ENCODE measurements at regions not wholly inside any gene's neighbourhood (a gene's known extent, or its start where the extent isn't known, plus 50 kb on each side); places are given as distances from the start of the nearest gene placed in this dataset.

- H4K20me1 ChIP-seq (replicated peaks; ENCODE audit: control insufficient read depth, extremely low read depth, insufficient read depth, low read length) = no peaks in the 10 kb centered on the region
- TF ChIP-seq MAX (IDR thresholded peaks at IDR 0.05; ENCODE audit: insufficient read depth, insufficient read length) = no peak
- H3K9me1 ChIP-seq (replicated peaks; ENCODE audit: control insufficient read depth, extremely low read depth, insufficient read depth, low read length) = no peaks in the 10 kb centered on the region
- no peak overlapping the region for H3K4me3 ChIP-seq (replicated peaks in 1 of 3; ENCODE audit: insufficient read depth in 1 of 3, low read depth in 1 of 3, low read length in 3 of 3)
- no peak overlapping the region for H3K9ac ChIP-seq (replicated peaks; ENCODE audit: extremely low read depth, insufficient read depth, low read length)
- dilution Hi-C loops (cut with MboI; ENCODE audit: extremely low pct_ligation_motif_present, low sequenced_read_pairs) = no loop called here
- H3K27me3 ChIP-seq (ENCODE audit: control insufficient read depth in 2 of 2, insufficient read depth in 2 of 2, low read length in 2 of 2) = peaks cover 0 to 2% of the 10 kb centered on the region in 2 experiments
- FAIRE-seq = no peak
- ChIA-PET POLR2A (no interaction called here), CTCF (interaction anchor here (0.9 to 1.0 kb wide), 4 partner anchors 9 to 17 kb away, joined by 3 to 4 read pairs (median 3); no protein-coding TSS in a partner anchor)
- no peaks in the 10 kb centered on the region for H3K36me3 ChIP-seq (ENCODE audit: control insufficient read depth in 2 of 2, extremely low read depth in 1 of 2, insufficient read depth in 2 of 2, low read length in 2 of 2)
- H3K4me2 ChIP-seq (ENCODE audit: insufficient read depth, low read length) = no peak overlapping the region
- H3K9me3 ChIP-seq (replicated peaks; ENCODE audit: control insufficient read depth, insufficient read depth, low read length) = no peaks in the 10 kb centered on the region
- intact Hi-C loops (cut with micrococcal nuclease) = no loop called here
- H3K4me1 ChIP-seq (ENCODE audit: control insufficient read depth, extremely low read depth, insufficient read depth, low read length) = no peaks in the 10 kb centered on the region
- no peak overlapping the region for H2AFZ ChIP-seq (ENCODE audit: low read depth, low read length)
- H3K79me2 ChIP-seq (ENCODE audit: control insufficient read depth, insufficient read depth, low read length) = no peaks in the 10 kb centered on the region
- no peak overlapping the region for H3K27ac ChIP-seq (ENCODE audit: insufficient read depth, low read depth, low read length)
- BruUV-seq (replicated peaks) = no TSS peak
- no peak for DNase-seq (ENCODE audit: low read depth, low spot score)
Observed at GRCh38 chr11:95353706-95354105, 122.7 kb upstream of the SESN3 start.

- intact Hi-C loops (cut with micrococcal nuclease) = no loop called here
- Histone ChIP-seq H2AFZ (ENCODE audit: low read depth, low read length) (no peak overlapping the region), H3K9me1 (replicated peaks; ENCODE audit: control insufficient read depth, extremely low read depth, insufficient read depth, low read length) (no peaks in the 10 kb centered on the region), H3K79me2 (ENCODE audit: control insufficient read depth, insufficient read depth, low read length) (no peaks in the 10 kb centered on the region), H3K9me3 (replicated peaks; ENCODE audit: control insufficient read depth, insufficient read depth, low read length) (no peaks in the 10 kb centered on the region), H3K27me3 (ENCODE audit: control insufficient read depth in 2 of 2, insufficient read depth in 2 of 2, low read length in 2 of 2) (peaks cover 0 to 2% of the 10 kb centered on the region in 2 experiments), H3K27ac (ENCODE audit: insufficient read depth, low read depth, low read length) (no peak overlapping the region), H3K4me3 (replicated peaks in 1 of 3; ENCODE audit: insufficient read depth in 1 of 3, low read depth in 1 of 3, low read length in 3 of 3) (no peak overlapping the region), H3K4me2 (ENCODE audit: insufficient read depth, low read length) (no peak overlapping the region), H3K9ac (replicated peaks; ENCODE audit: extremely low read depth, insufficient read depth, low read length) (no peak overlapping the region), H3K36me3 (ENCODE audit: control insufficient read depth in 2 of 2, extremely low read depth in 1 of 2, insufficient read depth in 2 of 2, low read length in 2 of 2) (no peaks in the 10 kb centered on the region), H4K20me1 (replicated peaks; ENCODE audit: control insufficient read depth, extremely low read depth, insufficient read depth, low read length) (no peaks in the 10 kb centered on the region), H3K4me1 (ENCODE audit: control insufficient read depth, extremely low read depth, insufficient read depth, low read length) (no peaks in the 10 kb centered on the region)
- TF ChIP-seq POLR2A (IDR thresholded peaks at IDR 0.05; ENCODE audit: low read depth, low read length) = no peak
- no peak for TF ChIP-seq POLR2AphosphoS5 (IDR thresholded peaks at IDR 0.05; ENCODE audit: insufficient read depth, low read depth, low read length)
- no peak for TF ChIP-seq MYC (IDR thresholded peaks at IDR 0.05; ENCODE audit: low read depth, low read length)
- TF ChIP-seq MAX (IDR thresholded peaks at IDR 0.05; ENCODE audit: insufficient read depth, insufficient read length) = no peak
- no peak for TF ChIP-seq FOS (IDR thresholded peaks at IDR 0.05; ENCODE audit: borderline replicate concordance, insufficient read depth, low read length)
- no peak for TF ChIP-seq EZH2 (IDR thresholded peaks at IDR 0.05; ENCODE audit: borderline replicate concordance, low read depth, low read length, severe bottlenecking)
- TF ChIP-seq JUN (IDR thresholded peaks at IDR 0.05; ENCODE audit: borderline replicate concordance, insufficient read depth, insufficient read length, low read depth) = no peak
- ChIA-PET CTCF (interaction anchor here (1.0 kb wide), 1 partner anchor 12 kb away, joined by 3 read pairs; no protein-coding TSS in a partner anchor), POLR2A (no interaction called here)
- dilution Hi-C loops (cut with MboI; ENCODE audit: extremely low pct_ligation_motif_present, low sequenced_read_pairs) = no loop called here
- no peak for FAIRE-seq
- BruUV-seq (replicated peaks) = no TSS peak
- no peak for DNase-seq (ENCODE audit: low read depth, low spot score)
Observed at GRCh38 chr11:95352733-95353346, 121.8 kb upstream of the SESN3 start.

Measured in endothelial cell of umbilical vein (primary cell).